D341Med (cell line): ENCODE measurements at regions not wholly inside any gene's neighbourhood (a gene's known extent, or its start where the extent isn't known, plus 50 kb on each side); places are given as distances from the start of the nearest gene placed in this dataset.

Source experiments
- DNase-seq: peaks from one replicate; pipeline ENCODE4 v3.0.0; 2012; ENCODE audit warnings: low spot score

DNA sequence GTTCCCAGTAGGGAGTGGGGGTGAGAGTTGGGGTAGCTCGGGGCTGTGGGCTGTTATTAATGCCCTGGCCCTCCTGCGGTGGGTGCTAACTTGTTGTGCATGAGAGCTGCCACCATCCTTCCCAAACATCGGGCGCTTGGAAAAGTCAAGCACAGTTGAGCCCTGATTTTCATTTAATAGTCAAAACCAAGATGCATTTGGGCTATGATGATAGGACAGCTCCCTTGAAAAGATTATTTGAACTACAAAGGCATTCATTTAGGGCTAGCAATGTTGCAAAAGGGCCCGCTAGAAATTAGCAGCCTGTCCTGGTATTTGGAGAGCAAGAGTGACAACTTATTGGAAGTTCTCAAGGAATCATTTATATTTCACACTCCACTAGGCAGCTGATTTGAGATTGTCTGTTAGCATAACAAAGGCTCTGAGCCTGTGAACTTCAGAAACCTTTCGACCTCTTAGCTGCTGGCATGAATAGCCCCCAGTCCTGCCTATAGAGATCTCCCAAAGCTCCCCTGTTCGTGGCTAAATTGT, 128.2 kb upstream of the TMEM161B start:
- DNase-seq = no peak

DNA sequence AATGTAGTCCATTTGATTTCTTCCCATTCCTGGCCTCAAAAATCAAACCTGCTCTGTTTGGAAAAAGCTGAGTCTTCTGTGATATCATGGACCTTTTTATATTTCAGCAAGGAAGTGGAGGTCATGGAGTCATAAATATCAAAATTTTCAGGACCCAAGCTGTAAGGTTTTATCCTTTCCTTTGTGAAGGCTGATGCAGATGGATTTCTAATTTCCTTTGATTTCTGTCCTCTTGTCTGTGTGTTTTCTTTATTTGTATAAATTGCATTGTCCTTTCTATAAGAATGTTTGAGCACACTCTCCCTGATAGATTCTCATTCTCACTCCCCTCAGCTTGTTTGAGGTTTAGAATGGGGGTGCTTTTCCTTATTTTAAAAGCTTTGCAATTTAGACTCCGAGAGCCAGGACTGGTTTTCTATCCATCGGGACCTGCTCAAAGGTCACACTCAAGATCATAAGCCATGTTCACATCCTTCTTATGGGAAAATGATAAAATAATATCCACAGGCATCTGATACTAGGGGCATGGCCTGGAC, 127.4 kb upstream of the TMEM161B start:
- no peak for DNase-seq

DNA sequence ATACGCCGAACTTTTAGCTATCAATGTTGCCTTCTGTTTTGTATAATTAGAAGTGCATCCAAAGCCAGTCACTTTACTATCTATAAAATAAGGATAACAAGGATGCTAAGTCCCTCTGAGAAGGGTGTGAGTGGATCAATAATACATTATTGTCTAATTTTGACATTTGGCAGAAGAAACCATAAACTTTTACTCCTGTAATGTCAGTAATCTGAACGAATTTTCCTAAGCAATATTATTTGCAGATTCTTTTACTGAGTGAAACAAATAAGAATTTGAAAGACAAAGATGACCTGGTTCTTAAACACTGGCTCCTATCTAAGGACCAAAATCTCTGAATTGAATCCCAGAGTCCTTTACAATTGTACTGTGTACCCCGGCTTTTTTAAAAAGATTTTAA, 126.6 kb upstream of the TMEM161B start:
- no peak for DNase-seq

DNA sequence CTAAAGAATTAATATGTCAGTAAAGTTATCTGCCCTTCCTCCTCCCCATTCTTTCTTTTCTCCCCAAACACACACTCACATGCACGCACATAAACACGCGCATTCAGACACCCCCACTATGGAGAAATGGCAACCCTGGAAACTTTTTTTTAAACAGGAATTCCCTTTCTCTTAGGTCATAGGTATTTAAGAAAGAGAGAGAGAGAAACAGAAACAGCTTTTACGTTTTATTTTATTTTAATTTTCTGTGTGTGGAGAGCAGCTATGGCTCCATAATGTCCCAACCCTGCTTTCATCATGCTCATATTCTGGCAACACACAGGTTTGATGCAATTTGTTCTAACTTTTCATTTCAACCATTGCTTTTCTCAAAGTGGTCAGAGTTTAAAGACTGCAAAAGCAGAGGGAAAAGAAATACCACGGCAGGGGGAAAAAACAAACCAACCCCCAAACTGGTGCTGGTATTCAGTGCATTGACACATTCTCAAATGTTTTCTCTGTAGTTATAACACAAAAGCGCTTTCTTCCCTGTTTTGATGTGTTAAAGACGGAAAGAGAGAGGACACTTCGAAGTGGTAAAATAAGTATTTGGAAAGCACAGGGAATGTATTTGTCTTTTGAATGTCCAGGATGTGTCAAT, 126.0 kb upstream of the TMEM161B start:
- DNase-seq = no peak

- DNase-seq = no peak
Observed at GRCh38 chr5:88393716-88394535, 125.3 kb upstream of the TMEM161B start.

- DNase-seq = no peak
Observed at GRCh38 chr5:88393042-88393441, 124.4 kb upstream of the TMEM161B start.

- DNase-seq = no peak
Observed at GRCh38 chr5:88391991-88392390, 123.3 kb upstream of the TMEM161B start.

- DNase-seq = peak; percentile 66
Observed at GRCh38 chr5:88391116-88391515, 122.5 kb upstream of the TMEM161B start.

DNA sequence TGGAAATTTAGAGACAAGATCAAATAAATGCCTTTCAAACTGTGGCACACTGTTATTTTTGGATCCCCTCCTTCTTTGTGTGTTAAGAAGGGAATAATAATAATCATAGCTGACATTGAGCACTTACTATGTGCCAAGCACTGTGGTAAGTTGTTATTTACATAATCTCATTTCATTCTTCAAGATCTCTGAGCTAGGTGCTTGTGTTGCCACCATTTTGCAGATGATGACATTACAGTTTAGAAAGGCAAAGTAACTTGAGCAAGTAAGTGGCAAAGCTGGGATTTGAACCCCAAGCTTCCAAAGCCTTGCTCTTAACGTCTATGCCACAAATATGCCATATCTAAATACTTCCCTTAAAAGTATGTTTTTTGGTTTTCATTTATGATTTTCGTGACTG, 121.8 kb upstream of the TMEM161B start:
- DNase-seq = no peak

- DNase-seq = peak; percentile 50
Observed at GRCh38 chr5:88390096-88390441, 121.4 kb upstream of the TMEM161B start.

DNA sequence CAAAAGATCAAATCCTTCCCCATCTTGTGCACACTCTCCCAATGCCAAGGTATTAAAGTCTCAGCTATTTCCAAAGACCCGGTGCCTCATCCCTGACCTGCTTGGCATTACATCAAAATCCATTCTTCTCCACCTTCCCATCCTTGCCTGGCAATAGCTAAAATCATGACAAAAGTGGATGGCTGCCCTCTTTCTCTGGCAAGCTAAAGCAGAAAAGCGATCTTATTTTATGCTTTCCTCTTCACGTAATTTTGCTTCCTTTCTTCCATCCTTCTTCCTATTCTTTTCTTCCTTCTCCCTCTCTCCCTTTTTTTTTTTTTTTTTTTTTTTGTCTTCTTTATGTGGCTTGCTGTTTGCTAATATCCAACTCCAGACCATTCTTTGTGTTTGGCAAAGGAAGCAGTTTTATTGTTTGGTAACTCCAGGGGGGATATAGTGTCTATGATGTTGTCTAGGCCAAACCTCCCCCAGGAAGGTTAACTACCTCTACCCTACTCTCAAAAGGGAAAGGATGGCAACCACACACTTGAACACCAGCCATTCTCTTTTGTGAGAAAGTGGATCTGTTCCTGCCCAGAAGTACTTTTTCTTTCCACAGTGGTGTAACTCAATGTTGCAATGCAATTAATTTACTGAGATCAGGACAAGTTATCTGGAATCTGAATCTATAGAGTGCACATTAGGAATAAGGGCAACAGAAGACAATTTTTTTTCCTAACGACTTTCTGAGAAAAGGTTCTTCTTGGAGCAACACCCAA, 120.9 kb upstream of the TMEM161B start:
- peak; percentile 40 for DNase-seq

GRCh38 chr5:88388476-88389337, 120.1 kb upstream of the TMEM161B start:
- DNase-seq = peak; percentile 72

DNA sequence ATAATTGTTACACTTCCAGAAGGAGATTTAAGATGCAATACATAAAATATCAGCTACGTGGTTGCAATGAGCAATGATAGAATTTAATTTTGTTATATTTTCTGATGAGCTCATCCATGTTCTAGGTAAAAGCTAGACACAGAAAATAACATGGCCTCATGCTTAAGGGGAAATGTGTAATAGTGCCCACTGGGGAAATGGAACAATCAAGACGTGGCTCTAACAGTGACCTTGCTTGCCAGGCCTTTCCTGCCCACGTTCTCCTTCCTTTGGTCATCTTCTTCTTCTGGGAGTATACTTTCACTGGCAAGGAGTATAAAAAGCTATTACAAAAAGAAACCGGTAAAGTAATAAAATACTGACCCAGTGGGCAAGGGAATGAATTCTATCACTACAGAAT, 116.2 kb upstream of the TMEM161B start:
- no peak for DNase-seq

DNA sequence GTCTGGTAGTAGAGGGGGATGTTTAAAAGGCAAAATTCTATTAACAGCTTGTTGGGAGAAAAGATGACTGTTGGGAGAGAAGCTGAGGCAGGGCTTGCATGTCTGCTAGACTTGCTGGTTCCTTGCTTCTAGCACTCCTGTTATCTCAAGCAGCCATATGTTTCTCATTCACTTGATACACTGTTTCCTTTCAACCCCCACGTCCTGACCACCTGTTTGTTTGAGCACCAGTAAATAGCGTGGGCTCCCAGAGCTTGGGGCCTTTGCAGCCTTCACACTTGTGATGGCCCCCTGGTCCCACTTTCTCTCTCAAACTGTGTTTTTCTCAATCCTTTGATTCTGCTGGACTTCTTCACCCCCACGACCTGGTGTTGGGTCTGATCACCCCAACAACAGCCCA, 111.7 kb upstream of the TMEM161B start:
- no peak for DNase-seq

GRCh38 chr5:88377705-88378656, 109.3 kb upstream of the TMEM161B start:
- DNase-seq = no peak

DNA sequence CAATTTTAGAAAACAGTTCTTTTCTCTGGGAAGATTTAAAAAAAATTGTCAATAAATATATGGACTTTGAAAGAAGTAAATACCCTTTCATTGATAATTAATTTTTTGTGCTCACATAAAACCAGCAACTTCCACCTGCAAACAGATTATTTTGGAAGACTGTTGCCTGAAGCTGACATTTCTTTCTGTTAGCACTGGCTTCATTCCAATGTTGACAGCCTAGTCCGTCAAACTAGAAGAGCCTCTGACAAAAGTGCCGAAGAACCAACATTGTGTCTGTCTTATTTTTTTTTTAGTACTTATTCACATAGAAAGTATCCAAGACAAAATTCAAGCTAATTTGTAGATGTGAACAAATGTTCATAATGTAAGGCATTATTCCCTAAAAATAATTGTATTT, 108.6 kb upstream of the TMEM161B start:
- DNase-seq = no peak

DNA sequence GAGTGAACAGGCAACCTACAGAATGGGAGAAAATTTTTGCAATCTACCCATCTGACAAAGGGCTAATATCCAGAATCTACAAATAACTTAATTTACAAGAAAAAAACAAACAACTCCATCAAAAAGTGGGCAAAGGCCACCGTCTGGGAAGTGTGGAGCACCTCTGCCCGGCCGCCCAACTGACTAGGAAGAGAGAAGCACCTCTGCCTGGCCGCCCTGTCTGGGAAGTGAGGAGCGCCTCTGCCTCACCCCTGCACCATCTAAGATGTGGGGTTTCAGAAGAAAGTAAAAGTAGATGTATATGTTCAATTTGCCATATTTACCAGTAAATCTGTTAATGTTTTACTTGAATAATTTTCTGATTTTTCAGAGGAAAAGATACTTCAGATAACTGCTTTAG, 108.1 kb upstream of the TMEM161B start:
- no peak for DNase-seq

- DNase-seq = no peak
Observed at GRCh38 chr5:88374391-88374790, 105.7 kb upstream of the TMEM161B start.

DNA sequence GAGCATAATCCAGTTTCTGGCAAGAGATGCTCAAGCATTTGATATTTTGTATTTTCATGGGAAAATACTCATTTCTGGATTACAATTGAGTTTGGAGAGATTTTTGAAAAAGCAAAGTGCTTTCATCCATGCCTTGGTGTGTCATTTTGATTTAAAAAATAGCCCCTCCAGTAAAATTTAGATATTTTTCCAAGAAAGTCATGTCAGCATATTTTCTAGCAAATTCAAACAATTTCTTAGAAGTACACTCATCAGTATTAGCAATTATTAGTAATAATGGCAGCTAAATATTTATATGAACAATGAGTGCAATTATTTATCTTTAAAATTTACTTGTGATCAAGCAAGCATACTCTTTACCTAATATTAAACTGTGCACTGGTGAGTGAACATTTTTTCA, 102.2 kb upstream of the TMEM161B start:
- no peak for DNase-seq

GRCh38 chr5:88368201-88368600, 99.6 kb upstream of the TMEM161B start:
- no peak for DNase-seq
